GM21360 (cell line): ENCODE measurements at regions not wholly inside any gene's neighbourhood (a gene's known extent, or its start where the extent isn't known, plus 50 kb on each side); places are given as distances from the start of the nearest gene placed in this dataset.
"Not testable (repeated sequence)": the region's sequence is repeated elsewhere in the genome, so short reads cannot be mapped to it uniquely, and the experiment has no call there.

Experiments
- ATAC-seq: cut with Tn5 transposase; IDR thresholded peaks from one replicate; pipeline ENCODE4 v1.9.1; 2021; ENCODE audit warnings: mild to moderate bottlenecking, moderate library complexity; ENCODE audit not compliant: unreplicated experiment

- ATAC-seq, result no peak
Observed at GRCh38 chr1:38522915-38523567, 336.5 kb downstream of the RRAGC start.

DNA sequence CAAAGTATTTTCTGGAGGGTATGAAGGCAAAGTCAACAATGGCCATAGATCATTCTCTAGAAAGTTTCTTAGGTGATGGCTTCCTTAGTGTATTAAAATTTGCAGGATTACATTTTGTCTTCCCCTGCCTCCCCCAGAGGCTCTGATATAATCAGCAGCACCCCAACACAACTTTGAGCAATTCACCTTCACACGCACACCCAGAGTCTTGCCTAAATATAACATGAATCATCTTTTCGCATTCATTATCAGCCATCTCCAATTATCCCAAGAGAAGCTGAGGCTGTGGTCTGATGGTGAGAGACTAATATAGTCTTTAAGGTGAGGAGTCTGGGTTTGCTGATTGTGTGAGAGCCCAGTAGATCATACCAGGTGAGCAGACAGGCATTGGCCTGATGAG lies 343.0 kb downstream of the RRAGC start:
- no peak for ATAC-seq

GRCh38 chr1:38512789-38513188 lies 346.8 kb downstream of the RRAGC start:
- ATAC-seq, result no peak

DNA sequence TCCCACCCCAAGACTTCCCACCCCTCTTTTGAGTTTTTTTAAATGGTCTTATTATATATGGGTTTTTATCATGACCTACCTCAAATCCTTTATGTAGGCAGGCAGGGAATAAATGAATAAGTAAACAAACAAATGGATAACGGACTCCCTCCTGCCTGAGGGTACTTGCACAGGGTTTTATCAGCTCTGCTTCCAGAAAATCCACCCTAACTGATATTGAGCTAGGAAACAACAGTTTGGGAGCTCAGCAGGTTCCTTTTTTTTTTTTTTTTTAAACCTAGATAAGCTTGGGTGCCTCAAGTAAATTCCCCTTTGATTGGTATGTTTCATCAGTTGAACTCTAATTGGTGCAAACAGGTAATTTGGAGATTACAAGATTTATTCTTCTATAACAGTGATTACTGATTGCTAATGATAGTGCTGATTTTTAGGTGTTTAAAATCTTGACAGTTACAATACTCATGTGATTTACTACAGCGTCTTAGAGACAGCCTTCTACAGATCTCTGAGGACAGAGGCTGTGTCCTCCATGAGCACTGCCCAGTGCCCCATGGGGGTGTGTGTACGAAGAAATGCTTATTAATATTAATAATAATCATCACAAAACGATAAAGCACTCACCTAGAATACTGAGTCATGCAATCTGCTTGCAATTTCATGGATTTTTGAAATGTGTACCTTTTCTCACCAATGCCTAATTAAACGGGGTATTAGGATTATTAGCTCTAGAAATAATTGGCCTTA lies 347.4 kb downstream of the RRAGC start:
- no peak for ATAC-seq

GRCh38 chr1:38508232-38508631 lies 351.3 kb downstream of the RRAGC start:
- no peak for ATAC-seq

DNA sequence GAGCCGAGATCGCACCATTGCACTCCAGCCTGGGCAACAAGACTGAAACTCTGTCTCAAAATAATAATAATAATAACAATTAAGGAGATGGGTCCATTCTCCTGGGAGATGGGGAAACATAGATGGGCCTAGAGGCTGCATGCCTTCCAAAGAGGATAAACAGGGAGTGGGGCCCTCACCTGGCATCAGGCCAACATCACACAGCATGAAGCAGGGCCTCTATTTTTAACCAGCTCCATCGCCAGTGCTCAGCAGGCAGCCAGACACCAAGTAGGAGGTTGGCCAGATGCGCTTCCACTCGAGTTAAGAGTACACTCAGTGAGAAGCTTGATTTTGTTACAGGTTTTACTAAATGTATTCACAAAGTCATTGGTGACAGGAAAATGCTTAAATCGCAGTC lies 352.0 kb downstream of the RRAGC start:
- ATAC-seq, result no peak

GRCh38 chr1:38505944-38506343 lies 353.6 kb downstream of the RRAGC start:
- ATAC-seq, result no peak

DNA sequence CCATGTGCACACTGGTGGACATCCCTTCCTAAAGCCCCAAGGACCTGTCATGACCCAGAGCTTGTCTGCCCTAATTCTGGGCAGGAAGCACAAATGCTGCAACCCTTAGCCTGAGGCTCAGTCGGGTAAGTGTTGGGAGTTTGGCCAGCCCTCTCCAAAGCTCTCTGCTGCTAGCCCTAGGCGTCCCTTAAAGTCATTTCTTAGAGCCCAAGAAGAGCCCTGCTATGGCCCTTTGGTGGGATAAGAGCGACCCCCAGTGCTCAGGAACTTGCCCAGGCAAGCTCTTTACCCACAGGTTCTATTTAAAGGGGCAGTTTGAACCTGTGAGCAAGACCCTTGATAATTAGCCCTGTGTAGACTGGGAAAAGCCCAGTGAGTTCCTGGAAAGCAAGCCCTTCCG lies 356.8 kb downstream of the RRAGC start:
- ATAC-seq, result no peak

DNA sequence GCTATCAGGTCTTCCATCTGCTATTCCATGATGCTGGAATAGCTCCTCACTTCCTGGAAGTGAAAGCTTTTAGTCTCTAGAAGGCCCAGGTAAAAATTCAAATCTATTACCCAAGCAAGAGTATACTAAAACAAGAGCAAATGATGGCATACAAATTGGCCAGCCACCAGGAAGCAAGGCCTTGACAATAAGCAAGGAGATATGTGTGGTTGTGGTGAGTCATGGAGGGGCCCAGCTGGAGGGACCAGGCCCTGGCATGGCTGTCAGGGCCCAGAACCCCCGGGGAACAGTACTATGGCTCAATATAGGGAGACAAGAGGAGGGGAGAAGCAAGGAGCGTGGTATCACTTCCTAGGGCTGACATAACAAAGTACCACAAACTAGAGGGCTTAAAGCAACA lies 358.7 kb downstream of the RRAGC start:
- ATAC-seq, result no peak

DNA sequence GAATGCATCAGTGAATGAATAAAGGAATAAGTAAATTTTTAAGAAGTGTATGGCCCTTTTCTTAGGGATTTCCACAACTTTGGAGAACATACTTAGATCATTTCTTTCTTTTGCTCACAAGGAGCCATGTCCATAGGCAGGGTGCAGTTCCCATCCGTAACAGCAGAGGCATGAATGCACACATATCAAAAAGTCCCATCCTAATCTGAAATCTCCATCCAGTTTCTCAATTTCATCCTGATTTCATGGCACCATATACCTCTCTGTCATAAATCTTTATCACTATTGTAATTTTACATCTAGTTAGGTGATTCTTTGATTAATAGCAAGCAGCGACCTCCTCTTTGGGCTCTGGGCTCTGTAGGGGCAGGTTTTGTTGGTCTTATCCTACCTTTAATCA lies 359.2 kb downstream of the RRAGC start:
- ATAC-seq, result no peak

DNA sequence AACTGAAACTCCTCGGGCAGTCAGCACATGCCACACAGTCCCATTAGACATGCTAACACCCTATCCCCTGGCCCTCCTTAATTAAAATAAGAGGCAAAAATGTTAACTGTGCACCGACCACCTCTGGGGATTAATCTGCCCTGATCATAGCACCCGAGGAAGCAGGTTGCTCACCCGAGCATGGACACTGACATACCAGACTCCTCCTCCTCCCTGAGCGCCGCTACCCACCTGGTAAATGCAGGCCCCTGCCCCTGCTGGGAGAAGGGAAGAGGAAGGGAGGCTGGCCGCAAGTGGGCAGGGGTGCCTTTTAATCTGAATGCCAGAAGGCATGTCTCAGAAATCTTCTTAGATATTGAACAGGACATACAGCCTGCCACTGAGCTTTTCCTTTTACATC lies 360.9 kb downstream of the RRAGC start:
- ATAC-seq, result no peak

DNA sequence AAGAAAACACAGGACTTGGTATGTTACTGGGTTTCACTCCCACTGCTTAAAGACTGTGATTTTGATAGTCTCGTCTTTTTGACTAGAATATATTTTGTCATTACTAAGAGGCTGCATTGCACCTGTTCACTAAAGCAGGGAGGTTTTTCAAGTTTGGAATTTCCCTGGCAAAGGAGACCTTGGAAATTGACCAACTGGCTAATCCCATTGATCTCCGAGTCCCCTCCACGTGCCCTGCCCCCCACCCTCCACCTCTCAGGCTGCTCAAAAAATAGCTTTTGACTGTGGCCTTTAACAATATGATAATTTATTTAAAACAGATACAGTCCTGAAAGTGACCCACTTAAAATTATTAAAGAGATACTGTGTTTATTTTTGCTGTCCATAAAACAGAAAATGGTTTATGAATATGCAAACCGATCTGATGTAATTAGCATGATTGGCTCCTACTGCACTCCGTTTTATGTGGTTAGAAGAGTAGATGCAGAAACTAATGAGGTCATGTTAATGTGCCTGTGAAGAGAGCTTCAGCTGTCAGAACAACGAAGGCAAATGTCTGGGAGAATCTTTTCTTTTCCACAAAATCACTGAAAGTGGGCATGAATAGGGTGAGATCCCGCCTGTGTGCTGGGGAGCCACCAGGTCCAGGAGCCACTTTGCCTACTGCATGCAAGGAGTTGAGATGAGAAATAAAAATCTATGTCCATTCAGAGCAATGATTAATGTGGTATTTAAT lies 361.5 kb downstream of the RRAGC start:
- no peak for ATAC-seq

DNA sequence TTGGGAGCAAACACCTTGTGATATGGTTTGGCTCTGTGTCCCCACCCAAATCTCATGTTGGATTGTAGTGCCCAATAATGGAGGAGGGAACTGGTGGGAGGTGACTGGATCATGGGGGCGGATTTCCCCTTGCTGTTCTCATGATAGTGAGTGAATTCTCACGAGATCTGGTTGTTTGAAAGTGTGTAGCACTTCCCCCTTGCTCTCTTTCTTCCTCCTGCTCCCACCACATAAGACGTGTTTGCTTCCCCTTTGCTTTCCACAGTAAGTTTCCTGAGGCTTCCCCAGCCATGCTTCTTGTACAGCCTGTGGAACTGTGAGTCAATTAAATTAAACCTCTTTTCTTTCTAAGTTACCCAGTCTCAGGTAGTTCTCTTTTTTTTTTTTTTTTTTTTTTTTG lies 366.3 kb downstream of the RRAGC start:
- not testable (repeated sequence) for ATAC-seq

- no peak for ATAC-seq
Observed at GRCh38 chr1:38489844-38490270, 369.7 kb downstream of the RRAGC start.

GRCh38 chr1:38488162-38488898 lies 371.2 kb downstream of the RRAGC start:
- ATAC-seq, result no peak

DNA sequence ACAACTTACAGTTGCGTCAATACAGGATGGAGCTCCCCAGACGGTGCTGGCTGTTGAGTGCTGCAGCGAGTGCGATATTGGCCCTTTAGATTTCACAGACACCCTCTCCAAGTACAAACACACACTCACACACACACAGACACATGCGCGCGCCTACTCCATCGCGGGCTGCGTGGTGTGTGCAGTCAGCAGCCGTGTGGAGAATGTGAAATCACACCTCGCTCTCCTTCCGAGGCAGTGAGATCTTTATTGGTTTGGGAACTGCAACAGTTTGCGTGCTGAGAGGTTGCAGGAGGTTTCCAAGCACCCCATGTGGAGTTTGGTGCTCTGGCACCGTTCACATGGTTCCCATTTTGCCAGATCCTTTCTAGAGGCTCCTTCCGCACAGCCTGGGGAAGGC lies 372.2 kb downstream of the RRAGC start:
- ATAC-seq, result no peak

DNA sequence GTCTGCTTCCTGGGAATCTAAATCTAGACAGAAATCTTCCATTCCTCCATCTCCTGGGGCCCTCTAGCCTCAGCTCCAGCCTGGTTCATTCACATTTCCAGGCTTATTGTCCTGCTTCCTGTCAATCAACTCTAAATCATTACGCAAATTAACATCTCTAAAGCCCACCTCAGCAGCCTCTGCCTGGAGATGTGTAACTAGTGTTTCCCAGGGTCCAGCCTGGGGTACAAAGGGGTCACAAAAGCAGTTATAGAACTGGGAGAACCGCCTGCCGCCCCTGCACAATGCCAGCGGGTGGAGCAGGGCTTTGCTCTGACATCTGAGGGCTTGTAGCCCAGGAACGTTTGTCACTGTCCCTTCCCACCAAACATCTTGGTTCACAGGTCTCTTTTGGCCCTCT lies 373.5 kb downstream of the RRAGC start:
- ATAC-seq, result no peak

DNA sequence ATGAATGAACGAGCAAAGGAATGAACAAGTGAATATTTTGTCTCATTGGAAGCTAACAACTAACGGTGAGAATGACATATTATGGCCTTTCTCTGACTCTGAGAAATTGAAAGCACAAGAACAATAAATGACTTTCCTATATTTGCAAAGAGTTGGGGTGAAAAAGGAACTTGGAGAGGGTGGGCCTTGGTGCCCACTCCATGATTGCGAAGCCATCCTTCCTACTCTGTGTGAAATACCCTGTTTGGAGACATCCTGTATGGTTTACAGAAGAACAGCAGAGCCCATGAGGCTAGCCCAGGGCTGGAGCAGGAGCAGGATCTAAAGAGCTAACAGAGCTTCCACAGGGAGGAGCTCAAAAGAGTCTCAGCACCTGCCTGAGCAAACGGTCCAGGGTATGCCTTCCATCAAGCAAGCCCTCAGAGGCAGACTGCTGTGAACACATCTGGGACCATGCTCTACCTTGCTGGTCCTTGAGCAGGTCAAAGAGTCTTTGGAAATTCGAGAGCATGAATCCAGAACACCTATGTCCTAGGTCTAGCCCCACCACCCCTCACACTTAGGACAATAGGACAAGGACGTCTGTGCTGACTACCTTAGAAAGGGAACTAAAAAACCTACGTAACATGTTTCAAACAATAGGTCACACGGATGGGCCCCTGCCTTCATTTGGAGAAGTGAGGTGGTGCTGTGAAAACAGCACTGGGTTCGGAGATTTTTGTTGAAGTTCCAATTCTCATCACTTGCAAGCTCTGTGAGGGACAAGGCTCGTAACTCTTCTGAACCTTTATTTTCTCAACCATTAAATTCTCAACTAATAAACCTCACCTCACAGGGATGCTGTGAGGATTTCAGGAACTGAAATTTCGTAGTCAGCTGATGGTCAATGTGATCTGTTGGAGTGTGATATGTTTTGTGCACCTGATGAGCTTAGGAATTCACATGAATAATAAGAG lies 377.4 kb downstream of the RRAGC start:
- ATAC-seq, result no peak

DNA sequence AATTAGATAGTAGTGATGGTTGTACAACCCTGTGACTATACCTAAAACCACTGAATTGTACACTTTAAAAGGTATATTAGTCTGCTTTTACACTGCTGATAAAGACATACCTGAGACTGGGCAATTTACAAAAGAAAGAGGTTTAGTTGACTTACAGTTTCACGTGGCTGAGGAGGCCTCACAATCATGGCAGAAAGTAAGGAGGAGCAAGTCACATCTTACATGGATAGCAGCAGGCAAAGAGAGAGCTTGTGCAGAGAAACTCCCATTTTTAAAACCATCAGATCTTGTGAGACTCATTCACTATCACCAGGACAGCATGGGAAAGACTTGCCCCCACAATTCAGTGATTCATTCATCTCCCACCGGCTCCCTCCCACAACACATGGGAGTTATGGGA lies 379.9 kb downstream of the RRAGC start:
- not testable (repeated sequence) for ATAC-seq

- ATAC-seq, result no peak
Observed at GRCh38 chr1:38477811-38478210, 381.8 kb downstream of the RRAGC start.
